ENCODE measurements at regions not wholly inside any gene's neighbourhood (a gene's known extent, or its start where the extent isn't known, plus 50 kb on each side); places are given as distances from the start of the nearest gene placed in this dataset.
"Not testable (repeated sequence)": the region's sequence is repeated elsewhere in the genome, so short reads cannot be mapped to it uniquely, and the experiment has no call there.

- DNase-seq, result no peak
These were observed 212.2 kb upstream of the PRR16 start for GRCh38 chr5:120251898-120252297.

- DNase-seq, result no peak
These were observed 211.3 kb upstream of the PRR16 start for GRCh38 chr5:120252839-120253238.

GRCh38 chr5:120254385-120254784, 209.7 kb upstream of the PRR16 start:
- no peak for DNase-seq

DNA sequence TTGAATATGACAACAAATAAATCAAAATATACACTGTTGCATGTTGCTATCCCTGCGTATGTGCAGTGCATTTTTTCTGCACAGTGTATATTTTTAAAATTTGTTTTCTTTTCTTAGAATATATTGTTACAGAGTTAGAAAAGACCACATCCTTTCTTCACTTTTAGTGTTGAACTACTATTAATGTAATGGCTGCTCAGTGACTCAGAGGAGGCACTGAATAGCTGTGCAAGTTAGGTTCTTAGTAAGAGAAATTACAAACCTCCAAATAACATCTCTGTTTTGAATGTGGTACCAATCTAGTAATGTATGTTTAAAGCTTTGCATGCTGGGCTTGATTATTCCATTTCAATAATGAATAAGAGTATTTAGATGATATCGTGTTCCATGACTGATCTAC, 208.9 kb upstream of the PRR16 start:
- DNase-seq, result no peak

DNA sequence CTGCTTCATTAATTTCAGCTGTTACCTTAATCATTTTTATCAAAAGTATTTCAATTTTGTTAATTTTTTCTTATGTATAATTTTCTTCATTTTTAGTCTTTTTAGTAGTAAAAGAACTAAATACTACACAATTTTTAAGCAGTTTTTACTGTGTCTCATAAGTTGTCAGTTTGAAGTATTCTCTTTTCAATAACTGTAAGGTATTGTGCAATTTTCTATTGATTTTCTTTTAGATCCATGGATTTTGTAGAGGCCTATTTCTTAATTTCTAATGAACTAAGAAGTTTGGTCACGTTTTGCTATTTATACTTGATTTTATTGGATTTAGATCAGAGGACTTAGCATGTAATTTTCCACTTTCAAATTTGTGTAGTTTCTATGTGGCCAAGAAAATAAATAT, 207.7 kb upstream of the PRR16 start:
- DNase-seq, result no peak

DNA sequence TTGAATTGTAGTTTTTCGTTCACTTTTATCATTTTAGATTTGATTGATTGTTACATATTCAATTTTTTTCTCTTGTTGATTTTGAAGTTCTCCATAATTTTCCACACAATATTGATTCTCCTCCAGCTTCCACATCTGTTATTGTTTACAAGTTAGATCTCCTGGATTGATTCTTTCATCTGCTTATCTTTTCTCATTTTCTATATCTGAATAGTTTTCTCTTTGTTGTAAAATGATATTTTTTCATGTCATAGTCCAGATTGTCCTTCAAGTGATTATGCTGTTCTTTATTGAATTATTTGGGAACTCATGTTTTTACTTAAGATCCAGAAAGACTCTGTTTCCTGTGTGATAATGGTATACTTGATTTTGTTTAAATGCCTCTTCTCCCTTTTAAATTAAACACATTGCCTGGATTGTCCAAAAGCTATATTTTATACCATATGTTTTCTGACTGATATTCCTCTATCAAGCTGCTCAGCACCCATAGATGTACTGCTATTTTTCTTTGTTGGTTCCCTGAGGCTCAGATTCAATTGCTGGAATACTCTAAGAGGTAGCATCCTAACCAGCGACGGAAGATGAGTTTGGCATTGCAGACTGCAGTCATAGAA, 206.6 kb upstream of the PRR16 start:
- no peak for DNase-seq

DNA sequence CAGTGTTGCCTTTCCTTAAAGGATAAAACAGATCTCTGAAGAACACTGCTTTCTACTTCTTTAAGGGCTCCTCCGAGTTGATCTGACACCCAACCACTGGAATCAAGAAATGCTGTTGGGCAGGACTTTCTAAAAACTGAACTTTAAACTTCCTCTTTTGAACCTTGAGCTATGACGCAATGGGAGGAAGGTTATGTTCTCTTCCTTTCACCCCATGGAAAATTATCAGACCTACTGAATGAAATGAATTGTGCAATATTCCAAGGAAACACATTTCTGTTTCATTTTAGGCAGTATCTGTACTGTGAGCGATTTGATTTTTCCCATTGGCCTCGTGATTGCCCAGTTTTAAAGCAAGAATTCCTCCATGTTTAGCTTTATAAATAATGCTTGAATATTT, 206.0 kb upstream of the PRR16 start:
- no peak for DNase-seq

DNA sequence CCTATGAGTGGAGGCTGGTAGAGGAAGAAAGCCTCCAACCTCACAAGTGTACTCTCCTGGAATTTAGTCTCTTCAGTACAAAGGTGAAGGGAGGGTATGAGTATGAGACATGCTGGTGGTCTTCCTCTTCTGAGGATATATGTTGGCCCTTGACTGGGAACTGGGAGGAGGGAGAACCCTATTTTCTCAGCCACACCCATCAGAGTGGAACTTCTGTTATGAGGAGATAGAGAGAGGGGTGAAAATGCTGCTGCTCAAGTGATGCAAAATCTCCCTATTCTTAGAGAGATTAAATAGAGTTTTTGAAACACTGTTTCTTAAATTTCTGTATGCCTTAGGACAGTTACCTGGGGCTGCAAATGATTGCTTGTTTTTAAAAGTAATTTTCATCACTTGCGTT, 203.4 kb upstream of the PRR16 start:
- no peak for DNase-seq

GRCh38 chr5:120270498-120270897, 193.6 kb upstream of the PRR16 start:
- no peak for DNase-seq

GRCh38 chr5:120293796-120294195, 170.3 kb upstream of the PRR16 start:
- DNase-seq, result no peak

- DNase-seq, result no peak
These were observed 166.5 kb upstream of the PRR16 start for GRCh38 chr5:120297616-120298015.

DNA sequence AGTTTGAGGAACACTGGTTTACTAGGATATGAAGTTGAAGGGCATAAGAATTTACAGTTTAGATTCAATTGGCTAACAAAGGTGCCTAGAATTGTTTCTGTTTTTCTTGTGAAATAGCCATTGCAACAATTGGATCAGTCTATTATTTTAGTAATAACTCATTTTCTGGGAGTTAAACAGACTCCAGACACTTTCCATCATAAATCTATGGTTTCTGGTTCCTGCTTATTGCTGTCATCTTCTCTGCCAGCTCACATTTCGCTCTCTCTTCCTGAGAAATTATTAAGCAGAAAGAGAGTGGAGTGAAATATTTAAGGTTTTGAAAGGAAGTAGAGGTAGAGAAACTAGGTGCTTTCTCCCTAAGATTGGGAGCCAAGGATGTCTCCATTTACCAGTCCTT, 165.1 kb upstream of the PRR16 start:
- DNase-seq, result no peak

GRCh38 chr5:120304663-120305062, 159.4 kb upstream of the PRR16 start:
- DNase-seq, result no peak

DNA sequence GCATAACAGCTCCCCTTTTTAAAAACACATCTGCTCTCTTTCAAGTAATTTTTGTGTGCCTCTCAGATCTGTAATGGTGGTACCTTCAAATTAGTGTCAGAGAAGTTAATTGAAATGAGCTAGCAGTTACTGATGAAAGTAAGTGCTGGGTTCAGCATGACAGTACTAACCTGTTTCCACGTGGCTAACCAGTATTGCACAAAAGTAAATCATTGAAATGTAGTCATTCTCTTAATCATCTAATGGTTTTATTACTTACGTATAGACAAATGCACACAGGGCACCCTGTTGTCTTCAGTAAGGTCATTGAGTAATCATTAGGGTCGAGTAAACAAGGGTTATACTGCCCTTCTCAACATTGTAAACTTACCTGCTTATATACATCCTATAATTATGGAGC, 157.8 kb upstream of the PRR16 start:
- no peak for DNase-seq

- no peak for DNase-seq
These were observed 149.9 kb upstream of the PRR16 start for GRCh38 chr5:120314191-120314590.

- DNase-seq, result no peak
These were observed 143.5 kb upstream of the PRR16 start for GRCh38 chr5:120320626-120321025.

DNA sequence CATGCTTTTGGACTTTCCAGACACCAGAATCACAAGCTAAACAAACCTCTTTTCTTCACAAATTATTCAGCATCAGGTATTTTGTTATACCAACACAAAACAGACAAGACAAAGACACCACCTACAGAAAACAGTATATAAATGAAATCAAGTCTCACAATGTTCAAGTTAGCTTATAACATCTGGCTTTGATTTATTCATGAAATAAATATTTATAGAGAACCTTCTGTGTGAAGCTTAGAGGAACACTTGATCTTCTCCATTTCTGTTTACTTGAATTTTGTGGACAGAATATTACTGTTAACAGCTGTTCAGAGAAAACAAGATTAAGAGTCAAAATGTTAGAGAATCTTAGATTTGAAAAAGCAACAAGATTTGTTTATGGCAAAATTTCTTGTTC, 137.4 kb upstream of the PRR16 start:
- no peak for DNase-seq

DNA sequence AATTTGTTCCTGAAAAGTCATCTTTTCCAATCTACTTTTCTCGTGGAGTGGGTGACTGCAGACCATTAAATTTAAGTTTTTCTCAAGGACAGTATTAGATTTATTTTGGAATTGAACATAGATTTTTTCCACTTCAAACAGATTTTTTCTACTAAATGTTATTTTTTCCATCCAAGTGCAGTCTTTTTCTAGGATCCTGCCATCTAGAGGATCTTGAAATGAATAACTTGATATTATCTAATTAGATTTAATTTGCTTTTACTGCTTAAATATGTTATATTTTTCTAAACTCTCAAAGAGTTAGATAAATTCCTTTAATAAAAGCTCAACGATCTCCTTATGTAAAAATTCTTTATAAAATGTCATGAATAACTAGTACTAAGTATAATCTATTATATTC, 136.9 kb upstream of the PRR16 start:
- DNase-seq, result no peak

DNA sequence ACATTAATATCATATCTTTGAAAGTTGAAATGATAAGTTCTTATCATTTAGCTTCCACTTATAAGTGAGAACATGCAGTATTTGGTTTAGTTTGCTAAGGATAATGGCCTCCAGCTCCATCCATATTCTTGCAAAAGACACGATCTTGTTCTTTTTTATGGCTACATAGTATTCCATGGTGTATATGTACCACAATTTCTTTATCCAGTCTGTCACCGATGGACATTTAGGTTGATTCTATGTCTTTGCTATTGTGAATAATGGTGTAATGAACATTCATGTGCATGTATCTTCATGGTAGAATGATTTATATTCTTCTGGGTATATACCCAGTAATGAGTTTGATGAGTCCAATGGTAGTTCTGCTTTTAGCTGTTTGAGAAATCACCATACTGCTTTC, 135.0 kb upstream of the PRR16 start:
- DNase-seq, result no peak

DNA sequence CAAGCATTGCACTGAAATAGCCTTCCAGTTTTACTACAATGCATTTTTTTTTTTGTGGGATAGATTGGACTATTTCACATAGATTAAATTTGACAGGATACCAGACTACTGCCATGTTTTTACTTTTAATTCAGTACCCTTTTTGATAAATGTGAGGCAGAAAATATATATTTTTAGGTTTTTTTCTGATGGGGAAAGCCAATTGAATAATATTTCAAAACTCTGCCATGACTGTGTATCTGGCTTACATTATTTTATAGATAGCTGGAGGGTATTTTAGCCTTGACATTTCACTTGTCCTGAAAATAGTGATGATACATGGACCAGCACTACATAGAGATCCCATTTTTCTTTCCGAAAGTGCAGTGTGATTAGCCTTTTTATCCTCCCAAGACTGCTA, 133.5 kb upstream of the PRR16 start:
- DNase-seq, result no peak

DNA sequence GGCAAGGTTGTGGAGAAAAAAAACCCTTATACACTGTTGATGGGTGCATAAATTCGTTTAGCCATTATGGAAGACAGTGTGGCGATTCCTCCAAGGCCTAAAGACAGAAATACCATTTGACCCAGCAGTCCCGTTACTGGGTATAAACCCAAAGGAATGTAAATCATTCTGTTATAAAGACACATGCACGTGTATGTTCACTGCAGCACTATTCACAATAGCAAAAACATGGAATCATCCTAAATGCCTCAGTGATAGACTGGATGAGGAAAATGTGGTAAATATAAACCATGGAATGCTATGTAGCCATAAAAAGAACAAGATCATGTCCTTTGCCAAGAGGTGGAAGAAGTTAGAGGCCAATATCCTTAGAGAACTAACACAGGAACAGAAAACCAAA, 119.9 kb upstream of the PRR16 start:
- DNase-seq, result no peak

GRCh38 chr5:120345947-120346346, 118.2 kb upstream of the PRR16 start:
- DNase-seq, result no peak

DNA sequence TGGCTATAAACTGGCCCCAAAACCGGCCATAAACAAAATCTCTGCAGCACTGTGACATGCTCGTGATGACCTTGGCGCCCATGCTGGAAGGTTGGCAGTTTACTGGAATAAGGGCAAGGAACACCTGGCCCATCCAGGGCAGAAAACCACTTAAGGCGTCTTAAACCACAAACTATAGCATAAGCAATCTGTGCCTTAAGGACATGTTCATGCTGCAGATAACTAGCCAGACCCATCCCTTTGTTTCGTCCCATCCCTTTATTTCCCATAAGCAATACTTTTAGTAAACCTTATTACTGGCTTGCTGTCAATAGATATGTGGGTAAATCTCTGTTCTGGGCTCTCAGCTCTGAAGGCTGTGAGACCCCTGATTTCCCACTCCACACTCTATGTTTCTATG, 113.0 kb upstream of the PRR16 start:
- DNase-seq, result not testable (repeated sequence)

DNA sequence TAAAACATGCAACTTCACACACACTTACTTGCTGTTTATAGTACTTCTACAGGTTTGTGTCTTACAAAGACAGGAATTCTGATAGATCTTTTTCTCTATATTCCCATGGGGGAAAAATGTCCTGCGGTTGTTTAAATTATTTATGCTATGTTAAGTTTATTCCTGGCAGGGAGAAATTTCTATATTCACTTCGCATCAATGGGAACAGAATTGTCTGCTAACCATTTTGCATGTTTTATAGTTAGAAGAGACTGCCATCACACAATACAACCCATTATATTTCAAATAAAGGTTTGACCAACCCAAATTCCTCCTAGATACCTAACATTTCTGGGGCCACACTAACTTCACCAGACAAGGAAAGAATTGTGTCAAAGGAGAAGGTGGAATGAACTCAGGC, 110.0 kb upstream of the PRR16 start:
- no peak for DNase-seq

DNA sequence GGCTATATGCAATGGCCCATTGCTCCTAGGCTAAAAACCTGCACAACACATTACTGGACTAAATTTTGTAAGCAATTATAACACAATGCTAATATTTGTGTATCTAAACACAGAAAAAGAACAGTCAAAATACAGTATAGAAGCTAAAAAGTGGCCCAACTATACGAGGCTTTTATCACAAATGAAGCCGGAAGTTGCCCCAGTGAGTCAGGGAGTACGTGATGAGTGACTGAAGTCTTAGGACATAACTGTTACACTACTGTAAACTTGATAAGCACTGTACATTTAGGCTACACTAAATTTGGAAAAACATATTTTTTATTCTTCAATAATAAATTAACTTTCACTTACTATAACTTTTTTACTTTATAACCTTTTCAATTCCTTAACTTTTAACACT, 105.2 kb upstream of the PRR16 start:
- DNase-seq, result no peak

- DNase-seq, result no peak
These were observed 102.2 kb upstream of the PRR16 start for GRCh38 chr5:120361941-120362340.

Data from T-helper 2 cell (primary cell).